ENCODE measurements at regions not wholly inside any gene's neighbourhood (a gene's known extent, or its start where the extent isn't known, plus 50 kb on each side); places are given as distances from the start of the nearest gene placed in this dataset.

- Histone ChIP-seq H3K36me3 (ENCODE audit: control insufficient read depth, insufficient read depth, low read length) (no peaks in the 10 kb centered on the region), H3K4me3 (ENCODE audit: low read depth, low read length) (no peak overlapping the region), H3K27me3 (ENCODE audit: control insufficient read depth, insufficient read depth, low read length) (no peaks in the 10 kb centered on the region)
- ChIA-PET CTCF (interaction anchor here (0.6 kb wide), 1 partner anchor 314 kb away, joined by 3 read pairs; no protein-coding TSS in a partner anchor), POLR2A (no interaction called here)
- no peak for DNase-seq (ENCODE audit: low read depth)
- no peak for TF ChIP-seq CTCF (IDR thresholded peaks at IDR 0.05; ENCODE audit: insufficient read depth, low read depth, low read length)
Observed at GRCh38 chr2:144054911-144055310, 465.0 kb downstream of the ZEB2 start.

DNA sequence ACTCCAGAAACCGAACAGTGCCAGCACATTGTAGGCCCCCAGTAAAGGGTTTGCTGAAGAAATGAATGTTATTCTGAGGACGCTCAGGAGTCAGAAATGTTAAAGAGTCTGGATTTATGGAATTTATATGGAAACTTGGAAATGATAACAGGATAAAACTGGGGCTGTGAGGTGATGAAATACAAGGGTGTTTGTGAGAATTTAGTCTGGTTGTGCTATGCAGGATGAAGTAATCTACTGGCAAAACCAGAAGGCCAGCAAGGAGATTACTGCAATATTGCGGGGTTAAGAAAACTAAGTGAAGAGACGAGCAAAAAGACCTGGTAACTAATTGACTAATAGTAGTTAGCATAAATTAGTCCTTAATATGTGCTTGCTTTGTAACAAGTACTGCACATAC lies 467.8 kb downstream of the ZEB2 start:
- no peaks in the 10 kb centered on the region for H3K36me3 ChIP-seq (ENCODE audit: control insufficient read depth, insufficient read depth, low read length)
- H3K27me3 ChIP-seq (ENCODE audit: control insufficient read depth, insufficient read depth, low read length), result no peaks in the 10 kb centered on the region
- CTCF ChIA-PET, result no interaction called here
- no peak for DNase-seq (ENCODE audit: low read depth)
- H3K4me3 ChIP-seq (ENCODE audit: low read depth, low read length), result no peak overlapping the region
- no peak for TF ChIP-seq CTCF (IDR thresholded peaks at IDR 0.05; ENCODE audit: insufficient read depth, low read depth, low read length)
- POLR2A ChIA-PET, result no interaction called here

- no peak overlapping the region for H3K4me3 ChIP-seq (ENCODE audit: low read depth, low read length)
- no peaks in the 10 kb centered on the region for H3K36me3 ChIP-seq (ENCODE audit: control insufficient read depth, insufficient read depth, low read length)
- ChIA-PET POLR2A (no interaction called here), CTCF (no interaction called here)
- DNase-seq (ENCODE audit: low read depth), result no peak
- no peaks in the 10 kb centered on the region for H3K27me3 ChIP-seq (ENCODE audit: control insufficient read depth, insufficient read depth, low read length)
- no peak for TF ChIP-seq CTCF (IDR thresholded peaks at IDR 0.05; ENCODE audit: insufficient read depth, low read depth, low read length)
Observed at GRCh38 chr2:144049137-144049536, 470.8 kb downstream of the ZEB2 start.

GRCh38 chr2:144048631-144049060 lies 471.3 kb downstream of the ZEB2 start:
- Histone ChIP-seq H3K27me3 (ENCODE audit: control insufficient read depth, insufficient read depth, low read length) (no peaks in the 10 kb centered on the region), H3K4me3 (ENCODE audit: low read depth, low read length) (no peak overlapping the region), H3K36me3 (ENCODE audit: control insufficient read depth, insufficient read depth, low read length) (no peaks in the 10 kb centered on the region)
- CTCF ChIA-PET, result interaction anchor here (0.6 to 1.1 kb wide), 2 partner anchors 13 to 412 kb away, joined by 4 read pairs; no protein-coding TSS in a partner anchor
- no peak for TF ChIP-seq CTCF (IDR thresholded peaks at IDR 0.05; ENCODE audit: insufficient read depth, low read depth, low read length)
- POLR2A ChIA-PET, result interaction anchor here (0.6 kb wide), 1 partner anchor 542 kb away, joined by 4 read pairs; no protein-coding TSS in a partner anchor
- DNase-seq (ENCODE audit: low read depth), result no peak

DNA sequence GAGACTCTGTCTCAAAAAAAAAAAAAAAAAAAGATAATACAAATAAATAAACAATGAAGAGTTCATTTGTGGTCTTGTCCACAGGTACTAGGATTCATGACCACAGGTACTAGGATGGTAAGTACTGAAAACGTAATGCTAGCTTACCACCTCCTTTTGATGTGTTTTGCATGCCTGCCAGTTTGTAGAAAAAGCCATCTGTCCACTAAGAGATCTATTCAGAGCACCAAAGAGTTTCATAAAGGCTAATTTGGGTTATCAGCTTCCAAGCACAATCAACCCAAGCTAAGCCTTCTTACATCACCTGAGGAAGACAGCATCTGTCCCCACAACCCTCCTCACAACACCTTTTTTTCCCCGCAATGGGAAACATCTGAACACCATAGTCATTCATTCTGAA lies 477.2 kb downstream of the ZEB2 start:
- Histone ChIP-seq H3K4me3 (ENCODE audit: low read depth, low read length) (no peak overlapping the region), H3K36me3 (ENCODE audit: control insufficient read depth, insufficient read depth, low read length) (no peaks in the 10 kb centered on the region), H3K27me3 (ENCODE audit: control insufficient read depth, insufficient read depth, low read length) (no peaks in the 10 kb centered on the region)
- CTCF ChIA-PET, result interaction anchor here (0.6 to 0.7 kb wide), 2 partner anchors 92 to 1265 kb away, joined by 3 read pairs; no protein-coding TSS in a partner anchor
- POLR2A ChIA-PET, result no interaction called here
- DNase-seq (ENCODE audit: low read depth), result no peak
- no peak for TF ChIP-seq CTCF (IDR thresholded peaks at IDR 0.05; ENCODE audit: insufficient read depth, low read depth, low read length)
